ENCODE measurements at regions not wholly inside any gene's neighbourhood (a gene's known extent, or its start where the extent isn't known, plus 50 kb on each side); places are given as distances from the start of the nearest gene placed in this dataset.

GRCh38 chr4:175412161-175412560 is 399.9 kb downstream of the GPM6A start:
- Histone ChIP-seq H3K36me3 (ENCODE audit: low read depth) (no peaks in the 10 kb centered on the region), H3K4me1 (ENCODE audit: insufficient read depth, poor library complexity, severe bottlenecking) (peaks cover 8% of the 10 kb centered on the region), H3K27ac (ENCODE audit: poor library complexity, severe bottlenecking) (peak overlapping the region; percentile 73), H3K27me3 (ENCODE audit: insufficient read depth, poor library complexity, severe bottlenecking) (no peaks in the 10 kb centered on the region), H3K9me3 (ENCODE audit: severe bottlenecking) (no peaks in the 10 kb centered on the region), H3K4me3 (ENCODE audit: severe bottlenecking) (no peak overlapping the region)
- ATAC-seq (ENCODE audit: low read depth) = peak; percentile 66
- no peak for DNase-seq (ENCODE audit: low spot score)
- TF ChIP-seq, protein P1, sequence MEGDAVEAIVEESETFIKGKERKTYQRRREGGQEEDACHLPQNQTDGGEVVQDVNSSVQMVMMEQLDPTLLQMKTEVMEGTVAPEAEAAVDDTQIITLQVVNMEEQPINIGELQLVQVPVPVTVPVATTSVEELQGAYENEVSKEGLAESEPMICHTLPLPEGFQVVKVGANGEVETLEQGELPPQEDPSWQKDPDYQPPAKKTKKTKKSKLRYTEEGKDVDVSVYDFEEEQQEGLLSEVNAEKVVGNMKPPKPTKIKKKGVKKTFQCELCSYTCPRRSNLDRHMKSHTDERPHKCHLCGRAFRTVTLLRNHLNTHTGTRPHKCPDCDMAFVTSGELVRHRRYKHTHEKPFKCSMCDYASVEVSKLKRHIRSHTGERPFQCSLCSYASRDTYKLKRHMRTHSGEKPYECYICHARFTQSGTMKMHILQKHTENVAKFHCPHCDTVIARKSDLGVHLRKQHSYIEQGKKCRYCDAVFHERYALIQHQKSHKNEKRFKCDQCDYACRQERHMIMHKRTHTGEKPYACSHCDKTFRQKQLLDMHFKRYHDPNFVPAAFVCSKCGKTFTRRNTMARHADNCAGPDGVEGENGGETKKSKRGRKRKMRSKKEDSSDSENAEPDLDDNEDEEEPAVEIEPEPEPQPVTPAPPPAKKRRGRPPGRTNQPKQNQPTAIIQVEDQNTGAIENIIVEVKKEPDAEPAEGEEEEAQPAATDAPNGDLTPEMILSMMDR (IDR thresholded peaks at IDR 0.05; ENCODE audit: poor library complexity, severe bottlenecking) = no peak

DNA sequence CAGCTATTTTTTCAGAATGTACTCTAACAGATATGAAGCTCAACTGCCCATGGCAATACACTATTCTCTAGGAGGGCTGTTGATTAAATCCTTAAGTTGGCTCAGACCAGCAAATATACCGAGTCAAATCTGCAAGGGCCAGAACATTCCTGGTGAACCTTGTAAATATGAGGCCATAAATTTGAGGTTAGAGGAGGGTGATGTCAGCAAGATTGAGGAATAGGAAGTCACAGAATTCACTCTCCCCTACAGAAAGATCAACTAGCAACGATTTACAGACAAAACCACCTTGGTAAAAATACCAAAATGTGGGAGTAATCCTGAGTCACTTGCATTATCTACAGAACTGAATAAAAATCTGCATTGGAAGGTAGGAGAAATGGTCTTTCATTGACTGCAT is 399.3 kb downstream of the GPM6A start:
- no peaks in the 10 kb centered on the region for H3K9me3 ChIP-seq (ENCODE audit: severe bottlenecking)
- peak; percentile 56; the same call in 2 of the 3 replicates for ATAC-seq (ENCODE audit: low read depth)

GRCh38 chr4:175413561-175413960 is 398.5 kb downstream of the GPM6A start:
- ATAC-seq (ENCODE audit: low read depth) (no peak), DNase-seq (ENCODE audit: low spot score) (no peak)
- Histone ChIP-seq H3K4me1 (ENCODE audit: insufficient read depth, poor library complexity, severe bottlenecking) (peaks cover 11% of the 10 kb centered on the region), H3K4me3 (ENCODE audit: severe bottlenecking) (no peak overlapping the region), H3K27ac (ENCODE audit: poor library complexity, severe bottlenecking) (peak overlapping the region; percentile 73), H3K9me3 (ENCODE audit: severe bottlenecking) (peaks cover 1% of the 10 kb centered on the region), H3K27me3 (ENCODE audit: insufficient read depth, poor library complexity, severe bottlenecking) (no peaks in the 10 kb centered on the region), H3K36me3 (ENCODE audit: low read depth) (no peaks in the 10 kb centered on the region)
- TF ChIP-seq, protein P1 (IDR thresholded peaks at IDR 0.05; ENCODE audit: poor library complexity, severe bottlenecking) = no peak

More for the DNA sequence above, 399.3 kb downstream of the GPM6A start:
- TF ChIP-seq, protein P1 (IDR thresholded peaks at IDR 0.05; ENCODE audit: poor library complexity, severe bottlenecking) = no peak
- peaks cover 8% of the 10 kb centered on the region for H3K4me1 ChIP-seq (ENCODE audit: insufficient read depth, poor library complexity, severe bottlenecking)
- DNase-seq (ENCODE audit: low spot score) = no peak
- no peaks in the 10 kb centered on the region for H3K36me3 ChIP-seq (ENCODE audit: low read depth)
- H3K27me3 ChIP-seq (ENCODE audit: insufficient read depth, poor library complexity, severe bottlenecking) = no peaks in the 10 kb centered on the region
- H3K4me3 ChIP-seq (ENCODE audit: severe bottlenecking) = no peak overlapping the region
- H3K27ac ChIP-seq (ENCODE audit: poor library complexity, severe bottlenecking) = peak overlapping the region; percentile 73

DNA sequence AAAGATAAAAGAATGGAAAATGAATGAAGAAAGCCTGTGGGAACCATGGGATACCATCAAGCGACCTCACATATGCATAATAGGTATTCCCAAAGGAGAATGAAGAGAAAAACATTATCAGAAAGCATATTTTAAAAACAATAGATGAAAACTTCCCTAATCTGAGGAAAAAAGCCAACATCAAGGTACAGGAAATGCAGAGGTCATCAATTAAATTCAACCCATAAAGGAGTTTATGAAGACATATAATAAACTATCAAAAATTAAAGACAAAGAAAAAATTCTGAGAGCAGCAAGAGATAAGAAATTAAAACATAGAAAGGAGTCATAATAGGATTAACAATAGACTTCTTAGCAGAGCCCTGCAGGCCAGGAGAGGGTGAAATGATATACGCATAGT is 397.5 kb downstream of the GPM6A start:
- no peak overlapping the region for H3K27ac ChIP-seq (ENCODE audit: poor library complexity, severe bottlenecking)
- ATAC-seq (ENCODE audit: low read depth) (no peak), DNase-seq (ENCODE audit: low spot score) (no peak)
- TF ChIP-seq, protein P1 (IDR thresholded peaks at IDR 0.05; ENCODE audit: poor library complexity, severe bottlenecking) = no peak
- peaks cover 19% of the 10 kb centered on the region for H3K4me1 ChIP-seq (ENCODE audit: insufficient read depth, poor library complexity, severe bottlenecking)
- no peaks in the 10 kb centered on the region for H3K36me3 ChIP-seq (ENCODE audit: low read depth)
- H3K9me3 ChIP-seq (ENCODE audit: severe bottlenecking) = peaks cover 2% of the 10 kb centered on the region
- no peaks in the 10 kb centered on the region for H3K27me3 ChIP-seq (ENCODE audit: insufficient read depth, poor library complexity, severe bottlenecking)
- H3K4me3 ChIP-seq (ENCODE audit: severe bottlenecking) = no peak overlapping the region

- TF ChIP-seq, protein P1 (IDR thresholded peaks at IDR 0.05; ENCODE audit: poor library complexity, severe bottlenecking) = no peak
- H3K4me1 ChIP-seq (ENCODE audit: insufficient read depth, poor library complexity, severe bottlenecking) = peaks cover 33% of the 10 kb centered on the region
- ATAC-seq (ENCODE audit: low read depth) (no peak), DNase-seq (ENCODE audit: low spot score) (no peak)
- no peak overlapping the region for H3K4me3 ChIP-seq (ENCODE audit: severe bottlenecking)
- H3K27ac ChIP-seq (ENCODE audit: poor library complexity, severe bottlenecking) = peak overlapping the region; percentile 87
- H3K36me3 ChIP-seq (ENCODE audit: low read depth) = no peaks in the 10 kb centered on the region
- no peaks in the 10 kb centered on the region for H3K27me3 ChIP-seq (ENCODE audit: insufficient read depth, poor library complexity, severe bottlenecking)
- H3K9me3 ChIP-seq (ENCODE audit: severe bottlenecking) = peaks cover 2% of the 10 kb centered on the region
Measured at GRCh38 chr4:175418516-175418915, 393.5 kb downstream of the GPM6A start.

Data from RWPE2 (cell line).